GM12873 (cell line): ENCODE measurements at regions not wholly inside any gene's neighbourhood (a gene's known extent, or its start where the extent isn't known, plus 50 kb on each side); places are given as distances from the start of the nearest gene placed in this dataset.

Experiments used
- TF ChIP-seq, protein P1 (sequence below): IDR thresholded peaks from 2 replicates; pipeline ENCODE4 v1.5.1; 2012; ENCODE audit warnings: low read depth, mild to moderate bottlenecking, moderate library complexity, low read length, control low read depth; ENCODE audit not compliant: insufficient read depth; ENCODE audit errors: missing control alignments

- TF ChIP-seq, protein P1, sequence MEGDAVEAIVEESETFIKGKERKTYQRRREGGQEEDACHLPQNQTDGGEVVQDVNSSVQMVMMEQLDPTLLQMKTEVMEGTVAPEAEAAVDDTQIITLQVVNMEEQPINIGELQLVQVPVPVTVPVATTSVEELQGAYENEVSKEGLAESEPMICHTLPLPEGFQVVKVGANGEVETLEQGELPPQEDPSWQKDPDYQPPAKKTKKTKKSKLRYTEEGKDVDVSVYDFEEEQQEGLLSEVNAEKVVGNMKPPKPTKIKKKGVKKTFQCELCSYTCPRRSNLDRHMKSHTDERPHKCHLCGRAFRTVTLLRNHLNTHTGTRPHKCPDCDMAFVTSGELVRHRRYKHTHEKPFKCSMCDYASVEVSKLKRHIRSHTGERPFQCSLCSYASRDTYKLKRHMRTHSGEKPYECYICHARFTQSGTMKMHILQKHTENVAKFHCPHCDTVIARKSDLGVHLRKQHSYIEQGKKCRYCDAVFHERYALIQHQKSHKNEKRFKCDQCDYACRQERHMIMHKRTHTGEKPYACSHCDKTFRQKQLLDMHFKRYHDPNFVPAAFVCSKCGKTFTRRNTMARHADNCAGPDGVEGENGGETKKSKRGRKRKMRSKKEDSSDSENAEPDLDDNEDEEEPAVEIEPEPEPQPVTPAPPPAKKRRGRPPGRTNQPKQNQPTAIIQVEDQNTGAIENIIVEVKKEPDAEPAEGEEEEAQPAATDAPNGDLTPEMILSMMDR = peak; percentile 95
These were observed 83.6 kb downstream of the CCNG2 start for GRCh38 chr4:77240469-77241066.

DNA sequence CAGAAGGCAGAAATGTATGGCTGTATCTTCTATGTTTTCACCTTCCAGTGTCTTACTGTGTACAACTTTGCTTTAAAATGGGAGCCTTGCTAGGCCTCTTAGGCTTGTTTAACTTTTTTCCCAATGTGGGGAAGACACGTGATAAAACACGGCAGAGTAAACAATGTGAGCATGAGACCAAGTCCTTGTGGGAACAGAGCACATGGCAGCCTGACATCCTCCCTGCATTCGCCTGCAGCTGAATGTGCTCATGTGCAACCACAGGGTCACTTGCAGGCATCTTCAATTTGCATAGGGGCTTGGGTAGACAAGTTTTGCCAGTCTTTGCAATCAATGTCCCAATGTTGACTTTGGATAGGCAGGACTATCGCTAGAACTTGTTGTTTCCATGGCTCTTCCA, 91.8 kb downstream of the CCNG2 start:
- TF ChIP-seq, protein P1 = no peak

GRCh38 chr4:77251751-77252150, 94.7 kb downstream of the CCNG2 start:
- TF ChIP-seq, protein P1 = no peak

GRCh38 chr4:77263247-77263646, 106.2 kb downstream of the CCNG2 start:
- TF ChIP-seq, protein P1 = no peak

DNA sequence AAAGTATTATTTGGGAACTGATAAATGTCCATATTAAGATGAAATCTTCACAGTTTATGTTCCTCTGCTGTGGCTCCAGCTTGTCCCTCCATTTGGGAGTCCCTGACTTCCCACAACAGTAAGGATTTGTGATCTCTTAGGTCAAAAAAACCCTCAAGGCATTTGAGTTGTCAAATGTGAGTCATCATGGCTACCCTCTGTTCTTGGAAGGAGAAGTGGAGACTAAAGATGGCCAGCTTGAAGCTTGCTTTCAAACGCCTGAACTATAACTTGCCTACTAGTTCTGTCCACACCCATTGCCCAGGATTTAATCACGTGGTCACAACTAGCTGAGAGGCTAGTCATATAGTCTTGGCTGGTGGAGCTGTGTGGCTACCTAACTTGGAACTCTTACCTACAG, 107.8 kb downstream of the CCNG2 start:
- TF ChIP-seq, protein P1 = no peak

DNA sequence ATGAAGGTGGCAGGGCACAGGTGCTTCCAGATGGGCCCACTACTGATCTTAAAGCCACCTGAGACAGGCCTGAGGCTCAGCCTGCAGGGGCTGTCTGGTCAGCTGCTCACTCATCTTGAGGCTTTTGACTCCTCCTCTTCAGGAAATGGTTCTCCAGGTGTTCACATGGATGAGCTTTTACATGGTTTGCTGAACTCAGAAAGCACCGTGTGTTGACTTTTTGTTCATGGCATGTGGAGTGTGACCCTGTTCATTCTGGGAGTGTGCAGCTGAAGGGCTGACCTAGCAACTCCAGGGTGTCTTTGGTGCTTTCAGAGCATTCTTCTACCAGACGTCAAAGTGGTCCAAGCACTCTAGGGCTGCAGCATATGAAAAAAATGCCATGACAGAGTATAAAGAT, 111.1 kb downstream of the CCNG2 start:
- TF ChIP-seq, protein P1 = no peak

DNA sequence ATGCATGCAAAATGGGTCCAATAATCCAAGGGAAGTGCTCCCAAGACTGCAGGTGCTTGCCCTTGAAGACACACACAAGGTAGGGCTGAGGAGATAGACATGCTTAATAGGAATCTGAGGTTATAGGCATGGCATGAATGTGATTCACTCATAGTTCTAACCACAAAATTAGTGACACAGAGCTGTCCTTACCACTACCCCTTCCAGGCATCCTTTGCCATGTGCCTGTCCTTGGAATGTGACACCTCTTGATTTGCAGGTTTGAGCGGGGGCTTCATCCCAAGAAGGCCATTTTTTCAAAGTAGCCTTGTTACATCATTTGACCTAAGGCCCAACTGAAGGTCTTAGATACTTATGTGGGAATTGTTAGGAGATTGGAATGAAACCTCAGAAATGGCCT, 112.5 kb downstream of the CCNG2 start:
- TF ChIP-seq, protein P1 = no peak
